HFFc6 (cell line): ENCODE measurements at regions not wholly inside any gene's neighbourhood (a gene's known extent, or its start where the extent isn't known, plus 50 kb on each side); places are given as distances from the start of the nearest gene placed in this dataset.

ENCODE experiments used
- DNase-seq: peaks from one replicate; pipeline ENCODE4 v3.0.0-alpha.2; 2018
- H3K27ac Mint-ChIP-seq: 2 replicates; pipeline ENCODE4 v1.8.0; 2020; ENCODE audit warnings: mild to moderate bottlenecking, mixed read lengths
- H3K27me3 Mint-ChIP-seq: 2 replicates; pipeline ENCODE4 v1.8.0; 2021; ENCODE audit warnings: mild to moderate bottlenecking, moderate library complexity, mixed read lengths; ENCODE audit not compliant: insufficient read depth
- H3K36me3 Mint-ChIP-seq: 2 replicates; pipeline ENCODE4 v1.8.0; 2021; ENCODE audit warnings: low read depth, mixed read lengths
- H3K4me1 Mint-ChIP-seq: 2 replicates; pipeline ENCODE4 v1.8.0; 2020; ENCODE audit warnings: low read depth, mixed read lengths
- H3K4me3 Mint-ChIP-seq: 2 replicates; pipeline ENCODE4 v1.8.0; 2020; ENCODE audit warnings: mild to moderate bottlenecking, moderate library complexity, mixed read lengths
- H3K9me3 Mint-ChIP-seq: 2 replicates; pipeline ENCODE4 v1.8.0; 2020; ENCODE audit warnings: mild to moderate bottlenecking, mixed read lengths
- CTCF ChIP-seq: fragments of 200-600 bp; sonication (generic); IDR thresholded peaks from 2 replicates; pipeline ENCODE4 v1.5.0; 2021; ENCODE audit warnings: antibody characterized with exemption, mild to moderate bottlenecking

GRCh38 chr9:86893811-86894490, 53.4 kb downstream of the GAS1 start:
- TF ChIP-seq CTCF: no peak
- H3K4me3 Mint-ChIP-seq: no peak overlapping the region

GRCh38 chr9:86892576-86892975, 54.7 kb downstream of the GAS1 start:
- Mint-ChIP-seq H3K27ac (no peak overlapping the region), H3K9me3 (no peaks in the 10 kb centered on the region), H3K27me3 (no peaks in the 10 kb centered on the region; the same call in 1 of the 2 replicates), H3K4me1 (peaks cover 20% of the 10 kb centered on the region; the same call in 1 of the 2 replicates), H3K36me3 (no peaks in the 10 kb centered on the region), H3K4me3 (no peak overlapping the region)
- DNase-seq: no peak
- TF ChIP-seq CTCF: no peak

More at GRCh38 chr9:86893811-86894490, 53.4 kb downstream of the GAS1 start:
- Mint-ChIP-seq H3K27ac (no peak overlapping the region), H3K27me3 (no peaks in the 10 kb centered on the region; the same call in none of the 2 replicates), H3K4me1 (peaks cover 20% of the 10 kb centered on the region; the same call in 1 of the 2 replicates), H3K9me3 (no peaks in the 10 kb centered on the region), H3K36me3 (no peaks in the 10 kb centered on the region)
- no peak for DNase-seq

GRCh38 chr9:86891886-86892437, 55.3 kb downstream of the GAS1 start:
- no peak overlapping the region for H3K4me3 Mint-ChIP-seq
- no peaks in the 10 kb centered on the region for H3K9me3 Mint-ChIP-seq
- H3K4me1 Mint-ChIP-seq: peaks cover 20% of the 10 kb centered on the region; the same call in 1 of the 2 replicates
- no peak for DNase-seq
- H3K27me3 Mint-ChIP-seq: no peaks in the 10 kb centered on the region; the same call in 1 of the 2 replicates
- H3K27ac Mint-ChIP-seq: no peak overlapping the region
- no peaks in the 10 kb centered on the region for H3K36me3 Mint-ChIP-seq
- TF ChIP-seq CTCF: no peak

- no peaks in the 10 kb centered on the region for H3K9me3 Mint-ChIP-seq
- H3K4me1 Mint-ChIP-seq: peaks cover 20% of the 10 kb centered on the region; the same call in 1 of the 2 replicates
- no peaks in the 10 kb centered on the region; the same call in 1 of the 2 replicates for H3K27me3 Mint-ChIP-seq
- no peak for DNase-seq
- H3K27ac Mint-ChIP-seq: no peak overlapping the region
- H3K36me3 Mint-ChIP-seq: no peaks in the 10 kb centered on the region
- no peak overlapping the region for H3K4me3 Mint-ChIP-seq
- no peak for TF ChIP-seq CTCF
These were observed 56.2 kb downstream of the GAS1 start for GRCh38 chr9:86891091-86891490.

GRCh38 chr9:86885232-86885631, 62.1 kb downstream of the GAS1 start:
- Mint-ChIP-seq H3K4me3 (no peak overlapping the region), H3K9me3 (no peaks in the 10 kb centered on the region), H3K27me3 (peaks cover 6% of the 10 kb centered on the region), H3K27ac (no peak overlapping the region), H3K4me1 (no peaks in the 10 kb centered on the region), H3K36me3 (no peaks in the 10 kb centered on the region)
- DNase-seq: no peak
- TF ChIP-seq CTCF: no peak
